Tibial artery (tissue), 4 donors: ENCODE measurements at regions not wholly inside any gene's neighbourhood (a gene's known extent, or its start where the extent isn't known, plus 50 kb on each side); places are given as distances from the start of the nearest gene placed in this dataset.
A peak's percentile ranks its signal among the peaks of the same experiment; 100 is the strongest.

ENCODE experiments used
- DNase-seq, 2 donors: peaks; one replicate each; pipeline ENCODE4 v3.0.0-alpha.2; 2019
- H3K27ac ChIP-seq, 2 donors: fragments of 200-600 bp; sonication (generic) in 1 of 2; 1 replicate in 1 of 2; 2 replicates in 1 of 2; pipeline ENCODE4 v1.5.1; 2018 to 2019; ENCODE audit warnings: mild to moderate bottlenecking in 1 of 2
- H3K27me3 ChIP-seq, 2 donors: fragments of 200-600 bp; sonication (generic) in 1 of 2; one replicate each; pipeline versions ENCODE4 v1.5.1 to v1.6.0; 2016 to 2019
- H3K36me3 ChIP-seq, 3 donors: fragments of 200-600 bp; sonication (generic) in 2 of 3; one replicate each; pipeline ENCODE4 v1.5.1; 2016 to 2019; ENCODE audit warnings: mild to moderate bottlenecking in 2 of 3
- H3K4me1 ChIP-seq, 4 donors: fragments of 200-600 bp; sonication (generic) in 2 of 4; 1 replicate in 3 of 4; 2 replicates in 1 of 4; pipeline ENCODE4 v1.5.1; 2016 to 2019
- H3K4me3 ChIP-seq, 2 donors: fragments of 200-600 bp; sonication (generic) in 1 of 2; 1 replicate in 1 of 2; 2 replicates in 1 of 2; pipeline ENCODE4 v1.5.1; 2018 to 2019; ENCODE audit warnings: mild to moderate bottlenecking in 2 of 2
- H3K9me3 ChIP-seq, 3 donors: fragments of 200-600 bp; sonication (generic) in 1 of 3; one replicate each; pipeline ENCODE4 v1.5.1; 2016 to 2019
- CTCF ChIP-seq, 2 experiments: fragments of 200-600 bp in 1 of 2; fragments of 450-650 bp in 1 of 2; IDR thresholded peaks; one replicate each; pipeline ENCODE4 v1.5.1; 2017 to 2019; ENCODE audit warnings: antibody characterized with exemption in 2 of 2, mild to moderate bottlenecking in 1 of 2, moderate library complexity in 1 of 2
- intact Hi-C: fragments of 100-400 bp; cut with DNase I; formaldehyde crosslinking; loops from one replicate; pipeline ENCODE4 v1.15.0; 2023; ENCODE audit warnings: low total_unique reads

- no peaks in the 10 kb centered on the region for H3K27me3 ChIP-seq
- intact Hi-C loops: no loop called here
- no peaks in the 10 kb centered on the region for H3K36me3 ChIP-seq
- DNase-seq: peak; percentile 46 to 72
- no peak overlapping the region for H3K4me3 ChIP-seq
- no peak for TF ChIP-seq CTCF (IDR thresholded peaks at IDR 0.05)
- no peaks in the 10 kb centered on the region for H3K4me1 ChIP-seq
- H3K9me3 ChIP-seq: no peaks in the 10 kb centered on the region
- H3K27ac ChIP-seq: no peak overlapping the region
These were observed 117.5 kb downstream of the ZNF608 start for GRCh38 chr5:124628721-124629596.

GRCh38 chr5:124627815-124628595 lies 118.4 kb downstream of the ZNF608 start:
- Histone ChIP-seq H3K36me3 (no peaks in the 10 kb centered on the region), H3K27ac (no peak overlapping the region), H3K9me3 (no peaks in the 10 kb centered on the region)

GRCh38 chr5:124626053-124626452 lies 120.4 kb downstream of the ZNF608 start:
- Histone ChIP-seq H3K4me1 (no peaks in the 10 kb centered on the region), H3K27me3 (no peaks in the 10 kb centered on the region)

More at GRCh38 chr5:124627815-124628595, 118.4 kb downstream of the ZNF608 start:
- H3K27me3 ChIP-seq: no peaks in the 10 kb centered on the region
- DNase-seq: no peak
- TF ChIP-seq CTCF (IDR thresholded peaks at IDR 0.05): no peak
- H3K4me3 ChIP-seq: no peak overlapping the region
- intact Hi-C loops: no loop called here
- no peaks in the 10 kb centered on the region for H3K4me1 ChIP-seq

GRCh38 chr5:124623265-124623664 lies 123.2 kb downstream of the ZNF608 start:
- intact Hi-C loops: no loop called here
- DNase-seq: no peak

More at GRCh38 chr5:124626053-124626452, 120.4 kb downstream of the ZNF608 start:
- no peak for TF ChIP-seq CTCF (IDR thresholded peaks at IDR 0.05)
- intact Hi-C loops: no loop called here
- no peak for DNase-seq
- no peak overlapping the region for H3K4me3 ChIP-seq
- H3K36me3 ChIP-seq: no peaks in the 10 kb centered on the region
- no peak overlapping the region for H3K27ac ChIP-seq
- H3K9me3 ChIP-seq: no peaks in the 10 kb centered on the region

GRCh38 chr5:124622851-124623250 lies 123.6 kb downstream of the ZNF608 start:
- Histone ChIP-seq H3K4me1 (no peaks in the 10 kb centered on the region), H3K4me3 (no peak overlapping the region), H3K9me3 (no peaks in the 10 kb centered on the region), H3K27ac (no peak overlapping the region), H3K36me3 (no peaks in the 10 kb centered on the region), H3K27me3 (no peaks in the 10 kb centered on the region)
- DNase-seq: no peak
- no peak for TF ChIP-seq CTCF (IDR thresholded peaks at IDR 0.05)
- intact Hi-C loops: no loop called here

More at GRCh38 chr5:124623265-124623664, 123.2 kb downstream of the ZNF608 start:
- TF ChIP-seq CTCF (IDR thresholded peaks at IDR 0.05): no peak
- no peaks in the 10 kb centered on the region for H3K27me3 ChIP-seq
- H3K4me3 ChIP-seq: no peak overlapping the region
- H3K9me3 ChIP-seq: no peaks in the 10 kb centered on the region
- H3K27ac ChIP-seq: no peak overlapping the region
- H3K4me1 ChIP-seq: no peaks in the 10 kb centered on the region
- H3K36me3 ChIP-seq: no peaks in the 10 kb centered on the region
